ENCODE measurements at regions not wholly inside any gene's neighbourhood (a gene's known extent, or its start where the extent isn't known, plus 50 kb on each side); places are given as distances from the start of the nearest gene placed in this dataset.

DNA sequence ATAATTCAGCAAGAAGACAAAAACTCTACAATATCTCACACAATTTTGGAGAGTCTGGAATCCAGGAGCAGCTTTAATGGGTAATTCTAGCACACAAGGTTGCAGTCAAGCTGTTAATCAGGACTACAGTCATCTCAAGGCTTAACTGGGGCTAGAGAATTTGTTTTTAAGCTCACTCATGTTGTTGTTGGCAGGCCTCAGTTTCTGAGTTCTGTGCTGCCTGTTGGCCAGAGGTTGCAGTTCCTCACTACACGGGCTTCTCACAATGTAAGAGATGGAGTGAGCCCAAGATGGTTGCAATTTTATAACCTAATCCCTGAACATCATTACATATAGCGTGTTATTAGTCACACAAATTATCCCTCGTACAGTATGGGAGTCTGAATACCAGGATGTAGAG lies 50.6 kb upstream of the TMEFF2 start:
- no peak for TF ChIP-seq CTCF (conservative IDR thresholded peaks at IDR 0.05; ENCODE audit: low read depth, low read length)
- no peak for TF ChIP-seq EZH2 (IDR thresholded peaks at IDR 0.05; ENCODE audit: borderline replicate concordance, low read depth, low read length, poor library complexity, severe bottlenecking)
